ENCODE measurements at regions not wholly inside any gene's neighbourhood (a gene's known extent, or its start where the extent isn't known, plus 50 kb on each side); places are given as distances from the start of the nearest gene placed in this dataset.

DNA sequence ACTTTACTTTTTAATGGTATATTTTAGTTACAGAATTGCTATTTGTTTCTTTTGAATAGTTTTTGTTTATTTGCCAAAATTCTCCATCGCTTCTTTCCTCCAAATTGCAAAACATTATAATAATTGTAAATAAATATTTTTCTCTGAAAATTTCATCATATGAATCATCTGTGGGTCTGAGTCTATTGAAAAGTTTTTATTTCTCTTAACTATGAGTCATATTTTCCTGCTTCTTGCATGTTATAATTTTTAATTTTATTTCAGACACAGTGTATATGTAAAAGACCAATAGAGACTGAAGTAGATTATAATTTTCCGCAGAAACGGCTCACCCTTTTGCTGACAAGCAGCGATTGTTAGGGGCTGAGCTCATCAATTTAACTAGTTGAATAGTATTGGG, 279.1 kb upstream of the IL12B start:
- peaks cover 10 to 21% of the 10 kb centered on the region in 2 donors for H3K4me1 ChIP-seq (replicated peaks in 1 of 2)
- no peak for DNase-seq
- no peak overlapping the region for H3K4me3 ChIP-seq
- intact Hi-C loops (cut with DNase I): no loop called here
- TF ChIP-seq, protein P1, sequence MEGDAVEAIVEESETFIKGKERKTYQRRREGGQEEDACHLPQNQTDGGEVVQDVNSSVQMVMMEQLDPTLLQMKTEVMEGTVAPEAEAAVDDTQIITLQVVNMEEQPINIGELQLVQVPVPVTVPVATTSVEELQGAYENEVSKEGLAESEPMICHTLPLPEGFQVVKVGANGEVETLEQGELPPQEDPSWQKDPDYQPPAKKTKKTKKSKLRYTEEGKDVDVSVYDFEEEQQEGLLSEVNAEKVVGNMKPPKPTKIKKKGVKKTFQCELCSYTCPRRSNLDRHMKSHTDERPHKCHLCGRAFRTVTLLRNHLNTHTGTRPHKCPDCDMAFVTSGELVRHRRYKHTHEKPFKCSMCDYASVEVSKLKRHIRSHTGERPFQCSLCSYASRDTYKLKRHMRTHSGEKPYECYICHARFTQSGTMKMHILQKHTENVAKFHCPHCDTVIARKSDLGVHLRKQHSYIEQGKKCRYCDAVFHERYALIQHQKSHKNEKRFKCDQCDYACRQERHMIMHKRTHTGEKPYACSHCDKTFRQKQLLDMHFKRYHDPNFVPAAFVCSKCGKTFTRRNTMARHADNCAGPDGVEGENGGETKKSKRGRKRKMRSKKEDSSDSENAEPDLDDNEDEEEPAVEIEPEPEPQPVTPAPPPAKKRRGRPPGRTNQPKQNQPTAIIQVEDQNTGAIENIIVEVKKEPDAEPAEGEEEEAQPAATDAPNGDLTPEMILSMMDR (IDR thresholded peaks at IDR 0.05): no peak
- TF ChIP-seq POLR2A (IDR thresholded peaks at IDR 0.05): no peak
- H3K36me3 ChIP-seq (replicated peaks in 1 of 2): no peaks in the 10 kb centered on the region
- H3K27ac ChIP-seq: no peak overlapping the region
- H3K9me3 ChIP-seq (replicated peaks in 1 of 3): no peaks in the 10 kb centered on the region
- WGBS, 4 donors: 87 to 94% (median 90%) methylated on average over 4 of the region's 4 CpGs
- no peaks in the 10 kb centered on the region for H3K27me3 ChIP-seq

DNA sequence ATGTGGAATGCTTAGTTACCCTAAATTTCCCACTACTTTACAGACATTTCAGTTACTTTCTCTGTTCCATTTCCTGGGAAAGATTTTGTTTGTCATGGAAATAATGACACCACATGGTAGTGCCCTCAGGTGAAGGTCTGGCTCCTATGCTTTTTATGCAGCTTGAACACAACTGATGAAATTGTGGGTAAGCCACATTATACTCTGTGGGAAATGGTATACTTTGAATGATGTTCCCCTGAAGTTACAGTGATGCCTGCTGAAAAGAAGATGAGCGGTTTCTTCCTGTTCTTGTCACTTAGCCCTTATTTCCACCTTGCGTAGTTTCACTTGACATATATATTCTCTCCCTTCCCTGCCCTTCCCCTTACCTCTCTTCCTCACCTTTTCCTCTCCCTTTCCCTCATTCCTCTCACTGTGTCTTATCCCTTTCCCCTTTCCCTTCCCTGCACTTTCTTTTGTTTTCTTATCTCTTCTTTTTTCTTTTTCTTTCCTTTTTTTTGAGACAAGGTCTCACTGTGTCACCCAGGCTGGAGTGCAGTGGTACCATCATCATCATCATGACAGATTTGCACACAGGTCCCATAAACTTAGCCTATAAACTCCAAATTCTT, 280.8 kb upstream of the IL12B start:
- DNase-seq: no peak
- Histone ChIP-seq H3K36me3 (replicated peaks in 1 of 2) (no peaks in the 10 kb centered on the region), H3K27ac (no peak overlapping the region), H3K4me3 (no peak overlapping the region), H3K27me3 (no peaks in the 10 kb centered on the region), H3K4me1 (replicated peaks in 1 of 2) (peaks cover 1 to 5% of the 10 kb centered on the region in 2 donors), H3K9me3 (replicated peaks in 1 of 3) (no peaks in the 10 kb centered on the region)
- whole genome bisulfite sequencing, 4 donors: 89 to 100% (median 95%) methylated on average over 2 of the region's 2 CpGs
- intact Hi-C loops (cut with DNase I): no loop called here
- no peak for TF ChIP-seq POLR2A (IDR thresholded peaks at IDR 0.05)
- TF ChIP-seq, protein P1 (IDR thresholded peaks at IDR 0.05): no peak

DNA sequence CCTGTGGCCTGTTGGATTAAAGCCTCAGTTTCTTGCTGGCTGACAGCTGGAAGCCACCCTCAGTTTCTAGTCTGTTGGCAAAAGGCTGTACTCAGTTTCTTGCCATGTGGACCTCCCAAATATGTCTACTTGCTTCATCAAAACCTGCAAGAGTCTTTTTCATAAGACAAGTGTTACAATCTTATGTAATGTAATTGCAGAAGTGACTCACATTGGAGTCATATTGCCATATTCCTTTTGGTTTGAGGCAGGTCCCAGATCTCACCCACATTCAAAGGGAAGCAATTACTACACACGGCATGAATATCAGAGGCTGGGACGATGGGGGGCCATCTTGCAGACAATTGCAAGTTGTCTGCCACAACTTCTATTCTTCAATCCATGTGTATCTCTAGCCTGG, 286.7 kb upstream of the IL12B start:
- intact Hi-C loops (cut with DNase I): no loop called here
- 41 to 71% (median 46%) methylated on average over 2 of the region's 2 CpGs for WGBS, 4 donors
- TF ChIP-seq, protein P1 (IDR thresholded peaks at IDR 0.05): no peak
- no peak for TF ChIP-seq POLR2A (IDR thresholded peaks at IDR 0.05)

DNA sequence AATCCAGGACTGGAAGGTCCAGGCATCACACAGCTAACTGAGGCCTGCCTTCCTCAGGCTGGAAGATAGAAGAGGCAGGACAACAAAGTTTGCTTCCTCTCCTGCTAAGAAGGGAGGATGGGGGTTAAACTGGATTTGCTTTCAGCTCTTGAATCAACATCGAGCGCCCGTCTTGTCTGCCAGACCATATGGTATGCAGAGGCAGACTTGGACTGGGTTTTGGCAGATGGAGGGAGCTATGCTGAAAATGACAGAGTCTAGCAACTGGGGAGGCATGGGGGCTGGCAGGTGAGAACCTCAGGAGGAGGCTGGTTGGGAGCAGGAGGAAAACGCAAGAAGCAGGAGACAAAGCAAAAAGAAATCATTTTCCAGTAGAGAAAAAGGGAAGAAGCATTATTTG, 289.5 kb upstream of the IL12B start:
- Histone ChIP-seq H3K36me3 (replicated peaks in 1 of 2) (no peaks in the 10 kb centered on the region), H3K9me3 (replicated peaks in 1 of 3) (no peaks in the 10 kb centered on the region), H3K27me3 (no peaks in the 10 kb centered on the region), H3K4me1 (replicated peaks in 1 of 2) (no peaks in the 10 kb centered on the region), H3K27ac (no peak overlapping the region), H3K4me3 (no peak overlapping the region)
- DNase-seq: no peak
- intact Hi-C loops (cut with DNase I): no loop called here
- TF ChIP-seq, protein P1 (IDR thresholded peaks at IDR 0.05): no peak
- 62 to 75% (median 71%) methylated on average over 4 of the region's 4 CpGs for WGBS, 4 donors

More for the DNA sequence above, 286.7 kb upstream of the IL12B start:
- Histone ChIP-seq H3K36me3 (replicated peaks in 1 of 2) (no peaks in the 10 kb centered on the region), H3K27ac (no peak overlapping the region), H3K9me3 (replicated peaks in 1 of 3) (no peaks in the 10 kb centered on the region), H3K4me1 (replicated peaks in 1 of 2) (no peaks in the 10 kb centered on the region), H3K4me3 (no peak overlapping the region), H3K27me3 (no peaks in the 10 kb centered on the region)
- no peak for DNase-seq
